Endodermal cell (in vitro differentiated cells): ENCODE measurements at regions not wholly inside any gene's neighbourhood (a gene's known extent, or its start where the extent isn't known, plus 50 kb on each side); places are given as distances from the start of the nearest gene placed in this dataset.

ENCODE experiments used
- DNase-seq: peaks from one replicate; pipeline ENCODE4 v3.0.0-alpha.2; 2017
- H3K27ac ChIP-seq: 2 replicates; pipeline ENCODE4 v1.5.1; 2013; ENCODE audit warnings: mild to moderate bottlenecking, low read depth, low read length, moderate library complexity
- H3K27me3 ChIP-seq: 2 replicates; pipeline ENCODE4 v1.6.1; 2013; ENCODE audit warnings: mild to moderate bottlenecking, low read length, moderate library complexity; ENCODE audit not compliant: insufficient read depth, control insufficient read depth, poor library complexity, severe bottlenecking
- H3K36me3 ChIP-seq: 2 replicates; pipeline ENCODE4 v1.7.0; 2013; ENCODE audit warnings: mild to moderate bottlenecking, low read length, moderate library complexity; ENCODE audit not compliant: control insufficient read depth, insufficient read depth
- H3K4me1 ChIP-seq: one replicate; pipeline ENCODE4 v1.7.0; 2013; ENCODE audit warnings: low read length; ENCODE audit not compliant: control insufficient read depth, insufficient read depth
- H3K4me3 ChIP-seq: 2 replicates; pipeline ENCODE4 v1.5.1; 2013; ENCODE audit warnings: mild to moderate bottlenecking, low read length, moderate library complexity
- H3K9ac ChIP-seq: 2 replicates; pipeline ENCODE4 v1.6.1; 2013; ENCODE audit warnings: mild to moderate bottlenecking, low read length, moderate library complexity; ENCODE audit not compliant: poor library complexity, severe bottlenecking; ENCODE audit errors: extremely low read depth
- H3K9me3 ChIP-seq: 2 replicates; pipeline ENCODE4 v1.6.1; 2013; ENCODE audit warnings: mild to moderate bottlenecking, low read length, moderate library complexity; ENCODE audit not compliant: control insufficient read depth
- H3K27ac Mint-ChIP-seq: 2 replicates; pipeline ENCODE4 v1.8.0; 2020; ENCODE audit warnings: mixed read lengths
- H3K27me3 Mint-ChIP-seq: 2 replicates; pipeline ENCODE4 v1.8.0; 2021; ENCODE audit warnings: mild to moderate bottlenecking, mixed read lengths; ENCODE audit not compliant: insufficient read depth
- H3K36me3 Mint-ChIP-seq: 2 replicates; pipeline ENCODE4 v1.8.0; 2020; ENCODE audit warnings: low read depth, mixed read lengths
- H3K4me1 Mint-ChIP-seq: 2 replicates; pipeline ENCODE4 v1.8.0; 2020; ENCODE audit warnings: mixed read lengths
- H3K4me3 Mint-ChIP-seq: 2 replicates; pipeline ENCODE4 v1.8.0; 2020; ENCODE audit warnings: mild to moderate bottlenecking, moderate library complexity, mixed read lengths
- H3K9me3 Mint-ChIP-seq: 2 replicates; pipeline ENCODE4 v1.8.0; 2020; ENCODE audit warnings: mild to moderate bottlenecking, mixed read lengths
- WGBS, 2 experiments: methylation state at CpG; one replicate each; pipeline versions ENCODE4 v1.1.5 to v1.1.7; 2013; ENCODE audit warnings: missing lambda C conversion rate in 2 of 2, mixed read lengths in 1 of 2; ENCODE audit not compliant: insufficient coverage in 1 of 2, insufficient read length in 1 of 2; 5-methylcytosine and 5-hydroxymethylcytosine counted together
- TF ChIP-seq, protein P1 (sequence below): fragments of 200-600 bp; sonication (generic); conservative IDR thresholded peaks from 2 replicates; pipeline ENCODE4 v1.5.0; 2021; ENCODE audit warnings: antibody characterized with exemption, mild to moderate bottlenecking

DNA sequence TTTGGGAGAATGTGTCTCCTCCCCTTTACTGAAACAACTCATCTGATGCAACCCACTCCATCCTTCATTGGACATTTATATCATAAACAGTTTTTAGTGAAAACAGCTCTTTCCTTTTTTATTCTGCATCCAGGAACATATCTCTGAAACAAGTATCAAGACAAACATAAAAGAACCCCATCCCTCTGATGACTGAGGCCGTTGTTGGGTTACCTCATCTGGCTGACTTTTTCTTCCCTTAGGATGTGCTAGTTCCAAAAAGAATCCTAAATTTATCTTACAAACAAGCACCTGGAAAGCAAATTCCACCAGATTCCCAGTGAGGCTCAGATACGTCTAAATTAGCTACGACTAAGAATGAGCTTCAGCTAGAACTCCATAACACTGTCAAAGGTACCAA is 483.7 kb upstream of the INTU start:
- no peak overlapping the region for H3K9ac ChIP-seq
- no peaks in the 10 kb centered on the region for H3K9me3 ChIP-seq
- H3K4me3 ChIP-seq: no peak overlapping the region
- H3K36me3 ChIP-seq: no peaks in the 10 kb centered on the region
- H3K9me3 Mint-ChIP-seq: no peaks in the 10 kb centered on the region
- H3K4me1 Mint-ChIP-seq: no peaks in the 10 kb centered on the region
- no peaks in the 10 kb centered on the region for H3K36me3 Mint-ChIP-seq
- H3K4me1 ChIP-seq: no peaks in the 10 kb centered on the region
- H3K27me3 ChIP-seq: no peaks in the 10 kb centered on the region
- H3K27ac Mint-ChIP-seq: no peak overlapping the region
- WGBS, 2 experiments: 93 to 100% methylated on average over 1 to 3 of the region's 3 CpGs
- H3K27ac ChIP-seq: no peak overlapping the region
- H3K4me3 Mint-ChIP-seq: no peak overlapping the region
- DNase-seq: no peak
- no peaks in the 10 kb centered on the region for H3K27me3 Mint-ChIP-seq
- TF ChIP-seq, protein P1, sequence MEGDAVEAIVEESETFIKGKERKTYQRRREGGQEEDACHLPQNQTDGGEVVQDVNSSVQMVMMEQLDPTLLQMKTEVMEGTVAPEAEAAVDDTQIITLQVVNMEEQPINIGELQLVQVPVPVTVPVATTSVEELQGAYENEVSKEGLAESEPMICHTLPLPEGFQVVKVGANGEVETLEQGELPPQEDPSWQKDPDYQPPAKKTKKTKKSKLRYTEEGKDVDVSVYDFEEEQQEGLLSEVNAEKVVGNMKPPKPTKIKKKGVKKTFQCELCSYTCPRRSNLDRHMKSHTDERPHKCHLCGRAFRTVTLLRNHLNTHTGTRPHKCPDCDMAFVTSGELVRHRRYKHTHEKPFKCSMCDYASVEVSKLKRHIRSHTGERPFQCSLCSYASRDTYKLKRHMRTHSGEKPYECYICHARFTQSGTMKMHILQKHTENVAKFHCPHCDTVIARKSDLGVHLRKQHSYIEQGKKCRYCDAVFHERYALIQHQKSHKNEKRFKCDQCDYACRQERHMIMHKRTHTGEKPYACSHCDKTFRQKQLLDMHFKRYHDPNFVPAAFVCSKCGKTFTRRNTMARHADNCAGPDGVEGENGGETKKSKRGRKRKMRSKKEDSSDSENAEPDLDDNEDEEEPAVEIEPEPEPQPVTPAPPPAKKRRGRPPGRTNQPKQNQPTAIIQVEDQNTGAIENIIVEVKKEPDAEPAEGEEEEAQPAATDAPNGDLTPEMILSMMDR: no peak

DNA sequence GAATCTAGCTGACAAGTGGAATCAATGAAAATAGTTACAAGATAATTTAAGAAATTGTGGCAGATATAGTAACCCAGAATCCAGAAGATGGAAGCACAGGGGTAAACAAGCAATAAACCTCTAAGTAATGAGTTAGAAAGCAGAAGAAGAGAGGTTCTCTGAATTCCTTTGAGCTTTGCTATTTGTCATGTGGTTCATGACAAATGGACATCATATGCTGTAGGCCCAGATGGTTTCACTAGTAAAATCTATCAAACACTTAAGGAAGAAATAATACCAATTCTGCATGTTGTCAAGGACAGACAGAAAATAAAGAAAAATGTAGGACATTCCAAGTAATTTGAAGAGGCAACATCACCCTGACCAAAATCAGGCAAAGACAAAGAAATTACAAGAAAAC is 480.8 kb upstream of the INTU start:
- H3K27me3 ChIP-seq: no peaks in the 10 kb centered on the region
- no peaks in the 10 kb centered on the region for H3K36me3 ChIP-seq
- TF ChIP-seq, protein P1: no peak
- H3K4me1 Mint-ChIP-seq: no peaks in the 10 kb centered on the region
- no peak overlapping the region for H3K27ac ChIP-seq
- H3K27me3 Mint-ChIP-seq: no peaks in the 10 kb centered on the region
- DNase-seq: no peak
- H3K4me3 Mint-ChIP-seq: no peak overlapping the region
- no peaks in the 10 kb centered on the region for H3K4me1 ChIP-seq
- H3K9me3 ChIP-seq: no peaks in the 10 kb centered on the region
- no peaks in the 10 kb centered on the region for H3K36me3 Mint-ChIP-seq
- no peak overlapping the region for H3K4me3 ChIP-seq
- H3K9ac ChIP-seq: no peak overlapping the region
- H3K27ac Mint-ChIP-seq: no peak overlapping the region
- H3K9me3 Mint-ChIP-seq: no peaks in the 10 kb centered on the region

DNA sequence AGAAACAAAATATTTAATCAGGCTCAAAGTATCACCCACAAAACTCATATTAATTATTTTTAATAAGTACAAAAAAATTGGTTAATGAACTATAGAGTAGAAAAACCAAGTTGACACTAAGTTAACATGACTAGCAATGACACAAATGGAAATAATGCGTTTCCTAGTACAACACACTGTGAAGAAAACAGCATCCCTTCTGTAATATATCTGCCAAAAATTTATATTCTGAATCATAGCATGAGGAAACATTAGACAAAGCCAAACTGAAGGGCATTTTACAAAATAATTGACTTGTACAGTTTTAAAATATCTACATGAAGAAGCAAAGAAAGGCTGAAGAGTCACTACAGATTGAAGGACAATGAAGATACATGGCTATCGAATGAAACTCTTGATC is 477.6 kb upstream of the INTU start:
- H3K4me3 Mint-ChIP-seq: no peak overlapping the region
- no peak for DNase-seq
- TF ChIP-seq, protein P1: no peak

More for the DNA sequence above, 477.6 kb upstream of the INTU start:
- no peaks in the 10 kb centered on the region for H3K27me3 ChIP-seq
- no peak overlapping the region for H3K27ac Mint-ChIP-seq
- no peaks in the 10 kb centered on the region for H3K27me3 Mint-ChIP-seq
- no peak overlapping the region for H3K4me3 ChIP-seq
- peaks cover 2% of the 10 kb centered on the region for H3K9me3 Mint-ChIP-seq
- no peaks in the 10 kb centered on the region for H3K36me3 Mint-ChIP-seq
- H3K9ac ChIP-seq: no peak overlapping the region
- no peak overlapping the region for H3K27ac ChIP-seq
- H3K9me3 ChIP-seq: no peaks in the 10 kb centered on the region
- 96 to 100% methylated on average over 1 to 2 of the region's 2 CpGs for WGBS, 2 experiments
- no peaks in the 10 kb centered on the region for H3K4me1 ChIP-seq
- H3K36me3 ChIP-seq: no peaks in the 10 kb centered on the region
- no peaks in the 10 kb centered on the region for H3K4me1 Mint-ChIP-seq
